ENCODE measurements at regions not wholly inside any gene's neighbourhood (a gene's known extent, or its start where the extent isn't known, plus 50 kb on each side); places are given as distances from the start of the nearest gene placed in this dataset.

- no peak for FAIRE-seq
These were observed 161.9 kb upstream of the CADPS start for GRCh38 chr3:63037116-63037515.

More at GRCh38 chr3:63037116-63037515, 161.9 kb upstream of the CADPS start:
- Histone ChIP-seq H2BK15ac (ENCODE audit: low read length) (no peak overlapping the region), H3K9me3 (ENCODE audit: insufficient read depth in 2 of 2, low read depth in 1 of 2, low read length in 1 of 2) (no peaks in the 10 kb centered on the region), H2BK20ac (ENCODE audit: low read length) (no peak overlapping the region), H3K18ac (ENCODE audit: extremely low read depth, low read length) (no peak overlapping the region), H4K91ac (replicated peaks; ENCODE audit: insufficient read length, low read length) (no peak overlapping the region), H4K8ac (ENCODE audit: extremely low read depth, insufficient read depth, low read length) (no peak overlapping the region), H3K56ac (replicated peaks; ENCODE audit: insufficient read length, low read depth, low read length) (no peak overlapping the region), H2AK5ac (ENCODE audit: low read depth, low read length) (no peak overlapping the region), H3K27ac (ENCODE audit: low read depth, low read length) (no peak overlapping the region), H3K79me1 (ENCODE audit: low read depth, low read length) (no peaks in the 10 kb centered on the region), H3K9ac (replicated peaks in 1 of 4; ENCODE audit: extremely low read depth in 1 of 4, low read depth in 3 of 4, low read length in 3 of 4) (no peak overlapping the region), H4K5ac (ENCODE audit: insufficient read length, low read depth, low read length) (no peak overlapping the region), H4K20me1 (replicated peaks in 1 of 2; ENCODE audit: control insufficient read depth in 1 of 2, insufficient read depth in 2 of 2, low read length in 2 of 2) (peaks cover 0 to 2% of the 10 kb centered on the region in 2 experiments), H2BK12ac (ENCODE audit: low read depth, low read length) (no peak overlapping the region), H3K4ac (replicated peaks; ENCODE audit: insufficient read length, low read depth, low read length) (no peak overlapping the region), H2BK5ac (ENCODE audit: low read depth, low read length) (no peak overlapping the region), H3K14ac (ENCODE audit: insufficient read length) (no peak overlapping the region), H3K36me3 (ENCODE audit: control insufficient read depth in 2 of 4, insufficient read depth in 4 of 4, low read length in 3 of 4) (peaks cover 0 to 3% (median 1%) of the 10 kb centered on the region in 4 experiments; a peak in 1 of 8 replicates), H3K27me3 (replicated peaks in 1 of 4; ENCODE audit: control insufficient read depth in 3 of 4, extremely low read depth in 1 of 4, insufficient read depth in 3 of 4, low read length in 3 of 4) (no peaks in the 10 kb centered on the region), H3K4me1 (replicated peaks in 1 of 4; ENCODE audit: control insufficient read depth in 3 of 4, insufficient read depth in 4 of 4, low read length in 3 of 4) (no peaks in the 10 kb centered on the region), H2AFZ (ENCODE audit: low read length) (no peak overlapping the region), H3K4me3 (ENCODE audit: extremely low read depth in 1 of 4, insufficient read depth in 2 of 4, low read depth in 3 of 4, low read length in 4 of 4) (no peak overlapping the region), H3K23me2 (ENCODE audit: low read depth, low read length) (no peaks in the 10 kb centered on the region), H2BK120ac (replicated peaks; ENCODE audit: low read depth, low read length) (no peak overlapping the region), H3K79me2 (ENCODE audit: control insufficient read depth in 1 of 2, insufficient read depth in 2 of 2, low read length in 2 of 2) (no peaks in the 10 kb centered on the region), H3K23ac (ENCODE audit: insufficient read length) (no peak overlapping the region), H3K4me2 (ENCODE audit: insufficient read depth in 1 of 2, low read depth in 2 of 2, low read length in 2 of 2) (no peak overlapping the region)
- no peak for DNase-seq (ENCODE audit: low read depth in 1 of 2, low spot score in 2 of 2)
- ChIA-PET POLR2A (ENCODE audit: partially characterized antibody) (no interaction called here), CTCF (ENCODE audit: partially characterized antibody) (no interaction called here)
- WGBS, 2 experiments (ENCODE audit: extremely low coverage in 1 of 2, insufficient coverage in 1 of 2, insufficient read length in 1 of 2, insufficient replicate concordance in 2 of 2, low coverage in 1 of 2, low lambda C conversion rate in 2 of 2, missing lambda C conversion rate in 1 of 2), result 88% methylated on average over 4 of the region's 4 CpGs; no CpG with 5 or more reads in 1 of the 2 experiments
- TF ChIP-seq ATF3 (IDR thresholded peaks at IDR 0.05; ENCODE audit: insufficient read depth, low read depth, low read length) (no peak), CREB1 (IDR thresholded peaks at IDR 0.05) (no peak), ATF2 (IDR thresholded peaks at IDR 0.05; ENCODE audit: low read length) (no peak), TCF12 (IDR thresholded peaks at IDR 0.05; ENCODE audit: low read depth, low read length) (no peak), SP2 (IDR thresholded peaks at IDR 0.05; ENCODE audit: low read length) (no peak), SRF (IDR thresholded peaks at IDR 0.05; ENCODE audit: low read depth, low read length) (no peak), POLR2A (IDR thresholded peaks at IDR 0.05; ENCODE audit: control extremely low read depth in 1 of 2, low read depth in 2 of 2, low read length in 2 of 2) (no peak), CTCF (IDR thresholded peaks at IDR 0.05; ENCODE audit: control extremely low read depth in 1 of 3, insufficient read depth in 1 of 3, low read depth in 1 of 3, low read length in 3 of 3) (no peak), RFX5 (IDR thresholded peaks at IDR 0.05; ENCODE audit: borderline replicate concordance, low read depth, low read length) (no peak), JUND (IDR thresholded peaks at IDR 0.05; ENCODE audit: low read length) (no peak)
